Activated CD4-positive, alpha-beta T cell treated with anti-CD3 and anti-CD28 coated beads, Interleukin-2, amount 10 ng/mL, durations not matched to agents 24 days and 14 days (primary cell): ENCODE measurements at regions not wholly inside any gene's neighbourhood (a gene's known extent, or its start where the extent isn't known, plus 50 kb on each side); places are given as distances from the start of the nearest gene placed in this dataset.

Experiments
- DNase-seq: peaks from one replicate; pipeline ENCODE4 v3.0.0; 2022
- H3K27ac Mint-ChIP-seq: one replicate; pipeline ENCODE4 v1.8.0; 2022; ENCODE audit warnings: mild to moderate bottlenecking, mixed read lengths
- H3K27me3 Mint-ChIP-seq: one replicate; pipeline ENCODE4 v1.8.0; 2022; ENCODE audit warnings: mixed read lengths
- H3K36me3 Mint-ChIP-seq: one replicate; pipeline ENCODE4 v1.8.0; 2022; ENCODE audit warnings: low read depth, mild to moderate bottlenecking, mixed read lengths
- H3K4me1 Mint-ChIP-seq: one replicate; pipeline ENCODE4 v1.8.0; 2021; ENCODE audit warnings: mixed read lengths
- H3K4me3 Mint-ChIP-seq: one replicate; pipeline ENCODE4 v1.8.0; 2022; ENCODE audit warnings: mild to moderate bottlenecking, moderate library complexity, mixed read lengths
- H3K9me3 Mint-ChIP-seq: one replicate; pipeline ENCODE4 v1.8.0; 2021; ENCODE audit warnings: mixed read lengths
- intact Hi-C: fragments of 100-400 bp; cut with micrococcal nuclease; formaldehyde crosslinking; loops from one replicate; pipeline ENCODE4 v1.15.1; 2023

DNA sequence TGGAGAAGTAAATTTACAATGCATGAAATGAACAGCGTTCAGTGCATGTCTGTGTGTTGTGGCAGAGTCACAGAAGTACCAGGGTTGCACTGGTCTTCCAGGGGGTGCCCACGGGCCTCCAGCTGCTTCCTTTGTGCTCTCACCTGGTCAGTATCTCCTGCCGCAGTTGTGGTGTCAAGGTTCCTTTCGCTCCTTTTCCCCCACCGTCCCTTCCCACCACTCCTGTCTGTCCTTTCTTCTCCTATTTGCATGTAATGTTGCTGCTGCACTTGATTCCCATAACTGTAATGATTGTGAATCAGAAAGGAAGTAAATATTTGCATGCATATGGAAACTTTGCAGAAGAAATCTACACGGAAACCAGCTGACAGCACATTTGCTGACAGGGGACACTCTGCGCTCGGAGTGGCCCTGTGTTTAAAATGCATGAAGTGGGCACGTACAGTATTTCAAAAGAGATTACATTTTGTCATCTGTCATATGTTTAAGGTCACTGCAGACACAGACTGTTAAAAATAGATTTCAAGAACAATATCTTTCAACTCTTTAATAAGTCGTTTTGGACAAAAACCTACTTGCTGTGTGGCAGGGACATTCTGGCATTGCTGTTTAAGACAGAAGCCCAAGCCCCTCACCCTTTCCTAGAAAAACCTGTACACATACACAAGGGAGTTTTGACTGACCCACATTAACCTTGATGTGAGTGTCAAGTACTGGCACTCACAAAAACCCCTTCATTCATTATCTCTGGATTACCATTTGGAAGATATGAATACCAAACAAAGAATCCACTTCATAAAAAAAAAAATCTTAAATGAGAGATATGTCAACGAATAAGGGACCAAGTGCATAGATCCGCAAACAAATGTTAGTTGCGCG, 336.7 kb upstream of the KLF6 start:
- Mint-ChIP-seq H3K27me3 (peaks cover 2% of the 10 kb centered on the region), H3K4me1 (peaks cover 34% of the 10 kb centered on the region), H3K36me3 (peaks cover 17% of the 10 kb centered on the region), H3K27ac (peak overlapping the region; percentile 87), H3K9me3 (peaks cover 17% of the 10 kb centered on the region), H3K4me3 (peak overlapping the region; percentile 70)
- no peak for DNase-seq
- intact Hi-C loops = no loop called here

- H3K27ac Mint-ChIP-seq = peak overlapping the region; percentile 51
- intact Hi-C loops = no loop called here
- H3K27me3 Mint-ChIP-seq = peaks cover 2% of the 10 kb centered on the region
- peaks cover 23% of the 10 kb centered on the region for H3K4me1 Mint-ChIP-seq
- no peak for DNase-seq
- H3K36me3 Mint-ChIP-seq = peaks cover 15% of the 10 kb centered on the region
- H3K4me3 Mint-ChIP-seq = no peak overlapping the region
- peaks cover 17% of the 10 kb centered on the region for H3K9me3 Mint-ChIP-seq
Measured at GRCh38 chr10:4120096-4120853, 335.3 kb upstream of the KLF6 start.

DNA sequence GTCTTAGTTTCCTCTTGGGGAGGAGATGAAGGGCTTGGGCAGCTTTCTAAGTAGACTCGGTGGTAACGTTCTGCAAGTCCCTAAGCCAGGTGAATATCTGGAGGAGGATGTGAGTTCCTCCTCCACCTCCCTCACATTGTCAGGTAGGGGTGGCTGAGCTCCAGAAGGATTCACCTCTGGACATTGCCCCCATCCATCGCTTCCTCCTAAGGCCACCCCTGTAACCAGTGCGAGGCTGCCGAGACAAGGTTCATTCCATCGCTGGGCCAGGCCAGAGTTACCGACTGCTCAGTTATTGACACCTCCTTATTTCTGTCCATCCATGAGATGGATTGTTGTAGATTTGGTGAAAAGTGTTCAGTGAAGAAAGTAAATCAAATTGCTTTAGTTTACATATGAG, 334.1 kb upstream of the KLF6 start:
- Mint-ChIP-seq H3K27ac (no peak overlapping the region), H3K36me3 (peaks cover 8% of the 10 kb centered on the region), H3K4me3 (no peak overlapping the region), H3K4me1 (peaks cover 16% of the 10 kb centered on the region), H3K27me3 (peaks cover 2% of the 10 kb centered on the region), H3K9me3 (peaks cover 16% of the 10 kb centered on the region)
- no peak for DNase-seq
- intact Hi-C loops = no loop called here

DNA sequence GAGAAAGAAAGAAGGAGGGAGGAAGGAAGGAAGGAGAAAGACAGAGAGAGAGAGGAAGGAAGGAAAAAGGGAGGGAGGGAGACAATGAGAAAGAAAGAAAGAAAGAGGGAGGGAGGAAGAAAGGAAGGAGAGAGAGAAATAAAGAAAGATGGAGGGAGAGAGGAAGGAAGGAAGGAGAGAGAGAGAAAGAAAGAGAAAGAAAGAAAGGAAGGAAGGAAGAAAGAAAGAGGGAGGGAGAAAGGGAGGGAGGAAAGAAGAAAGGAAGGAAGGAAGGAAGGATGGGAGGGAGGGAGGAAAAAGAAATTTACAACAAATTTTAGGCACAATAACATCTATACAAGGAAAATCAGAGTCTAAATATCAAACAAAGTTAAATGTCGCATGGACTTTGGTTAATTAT, 332.6 kb upstream of the KLF6 start:
- Mint-ChIP-seq H3K27ac (no peak overlapping the region), H3K9me3 (peaks cover 16% of the 10 kb centered on the region), H3K4me3 (no peak overlapping the region), H3K27me3 (peaks cover 2% of the 10 kb centered on the region), H3K36me3 (peaks cover 8% of the 10 kb centered on the region), H3K4me1 (peaks cover 14% of the 10 kb centered on the region)
- intact Hi-C loops = no loop called here
- DNase-seq = no peak

GRCh38 chr10:4111643-4112042, 326.6 kb upstream of the KLF6 start:
- Mint-ChIP-seq H3K4me1 (peaks cover 3% of the 10 kb centered on the region), H3K9me3 (peaks cover 20% of the 10 kb centered on the region), H3K4me3 (no peak overlapping the region), H3K36me3 (peaks cover 5% of the 10 kb centered on the region), H3K27ac (no peak overlapping the region), H3K27me3 (no peaks in the 10 kb centered on the region)
- DNase-seq = no peak
- intact Hi-C loops = no loop called here

DNA sequence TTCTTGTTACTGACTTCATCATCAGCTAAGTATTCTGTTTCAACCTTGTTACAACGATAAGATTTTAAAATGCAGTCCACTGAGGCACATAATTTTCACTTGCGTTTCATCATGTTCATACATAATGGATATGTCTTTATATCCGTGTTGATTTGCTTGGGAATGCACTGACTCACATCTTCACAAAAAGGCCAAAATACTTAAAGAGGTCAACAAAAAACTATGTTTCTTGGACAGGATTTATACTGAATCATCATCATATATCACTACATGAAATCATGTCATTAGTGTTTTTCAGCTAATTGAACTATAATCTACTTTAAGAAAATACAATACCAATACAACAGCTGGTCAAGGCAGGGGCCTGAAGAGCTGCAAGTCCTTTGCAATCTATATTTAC, 324.5 kb upstream of the KLF6 start:
- Mint-ChIP-seq H3K4me3 (no peak overlapping the region), H3K36me3 (peaks cover 2% of the 10 kb centered on the region), H3K9me3 (peaks cover 15% of the 10 kb centered on the region), H3K4me1 (peaks cover 3% of the 10 kb centered on the region), H3K27ac (no peak overlapping the region), H3K27me3 (no peaks in the 10 kb centered on the region)
- no peak for DNase-seq
- intact Hi-C loops = no loop called here

DNA sequence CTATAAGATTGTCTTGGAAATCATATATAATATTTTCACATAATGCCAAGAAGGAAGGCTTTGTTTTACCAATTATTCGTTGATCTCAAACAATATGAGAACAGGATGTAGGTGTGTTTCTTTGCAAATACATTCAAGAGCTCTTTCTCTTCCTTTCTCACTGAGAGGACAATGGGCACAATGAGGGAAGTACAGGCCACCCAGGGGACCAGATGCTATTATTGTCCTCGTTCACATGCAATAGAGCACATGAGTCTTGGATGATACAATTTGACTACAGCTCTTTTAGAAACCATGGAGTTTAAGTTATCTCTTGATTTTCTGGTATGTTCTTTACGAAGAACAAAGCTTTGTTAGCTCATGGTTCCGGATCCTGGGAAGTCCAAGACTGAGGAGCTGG, 323.7 kb upstream of the KLF6 start:
- Mint-ChIP-seq H3K4me1 (peaks cover 4% of the 10 kb centered on the region), H3K4me3 (no peak overlapping the region), H3K36me3 (peaks cover 2% of the 10 kb centered on the region), H3K9me3 (peaks cover 21% of the 10 kb centered on the region), H3K27ac (no peak overlapping the region), H3K27me3 (no peaks in the 10 kb centered on the region)
- peak; percentile 21 for DNase-seq
- intact Hi-C loops = no loop called here

GRCh38 chr10:4107285-4107851, 322.4 kb upstream of the KLF6 start:
- peaks cover 6% of the 10 kb centered on the region for H3K4me1 Mint-ChIP-seq
- intact Hi-C loops = no loop called here

DNA sequence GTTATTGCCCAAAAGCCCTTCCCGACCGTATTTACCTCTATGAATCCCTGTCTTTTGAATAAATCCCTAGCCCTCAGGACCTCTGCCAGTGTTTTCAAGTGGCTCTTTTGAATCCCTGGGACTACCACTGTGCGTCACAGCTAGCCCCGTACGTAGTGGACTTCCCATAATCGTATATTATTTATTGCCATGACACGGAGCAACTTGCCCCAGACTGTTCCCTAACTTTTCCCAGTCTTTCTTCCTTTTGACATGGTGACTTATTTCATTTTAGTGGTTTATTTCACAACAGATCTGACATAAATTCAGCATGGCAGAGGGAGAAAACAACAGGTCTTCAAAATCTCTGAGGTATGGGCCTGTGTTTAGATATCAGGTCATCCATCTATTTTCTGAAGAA, 318.6 kb upstream of the KLF6 start:
- Mint-ChIP-seq H3K36me3 (peaks cover 2% of the 10 kb centered on the region), H3K4me3 (no peak overlapping the region), H3K27ac (no peak overlapping the region), H3K4me1 (peaks cover 12% of the 10 kb centered on the region), H3K9me3 (peaks cover 25% of the 10 kb centered on the region), H3K27me3 (no peaks in the 10 kb centered on the region)
- intact Hi-C loops = no loop called here
- peak; percentile 40 for DNase-seq

More at GRCh38 chr10:4107285-4107851, 322.4 kb upstream of the KLF6 start:
- no peak overlapping the region for H3K4me3 Mint-ChIP-seq
- H3K9me3 Mint-ChIP-seq = peaks cover 21% of the 10 kb centered on the region
- peak; percentile 47 for DNase-seq
- H3K27me3 Mint-ChIP-seq = no peaks in the 10 kb centered on the region
- H3K27ac Mint-ChIP-seq = no peak overlapping the region
- H3K36me3 Mint-ChIP-seq = peaks cover 2% of the 10 kb centered on the region

GRCh38 chr10:4102802-4103344, 317.9 kb upstream of the KLF6 start:
- H3K4me1 Mint-ChIP-seq = peaks cover 12% of the 10 kb centered on the region
- intact Hi-C loops = no loop called here
- DNase-seq = no peak
- H3K27me3 Mint-ChIP-seq = no peaks in the 10 kb centered on the region
- no peak overlapping the region for H3K4me3 Mint-ChIP-seq
- no peak overlapping the region for H3K27ac Mint-ChIP-seq
- H3K36me3 Mint-ChIP-seq = peaks cover 2% of the 10 kb centered on the region
- peaks cover 24% of the 10 kb centered on the region for H3K9me3 Mint-ChIP-seq

- no peak overlapping the region for H3K4me3 Mint-ChIP-seq
- no peak overlapping the region for H3K27ac Mint-ChIP-seq
- H3K4me1 Mint-ChIP-seq = peaks cover 9% of the 10 kb centered on the region
- no peaks in the 10 kb centered on the region for H3K36me3 Mint-ChIP-seq
- DNase-seq = peak; percentile 38
- no peaks in the 10 kb centered on the region for H3K27me3 Mint-ChIP-seq
- intact Hi-C loops = no loop called here
- peaks cover 16% of the 10 kb centered on the region for H3K9me3 Mint-ChIP-seq
Measured at GRCh38 chr10:4101918-4102654, 317.1 kb upstream of the KLF6 start.

DNA sequence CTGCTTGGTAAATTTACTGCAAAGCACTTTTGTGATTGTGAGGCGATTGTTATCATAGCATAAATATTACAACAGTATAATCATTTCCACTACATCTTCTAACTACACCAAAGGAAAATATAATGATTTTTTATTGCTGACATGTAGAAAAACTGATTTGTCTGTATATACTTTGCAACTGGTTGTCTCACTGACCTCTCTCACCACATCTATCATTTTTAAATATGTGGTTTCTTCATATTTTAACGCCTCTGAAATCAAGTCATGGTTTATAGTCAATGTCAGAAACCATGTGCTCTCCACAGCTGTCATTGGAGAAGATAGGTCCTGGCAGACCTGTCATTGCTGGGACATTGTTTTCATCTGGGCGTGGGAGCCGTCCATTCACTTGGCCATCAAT, 315.4 kb upstream of the KLF6 start:
- no peaks in the 10 kb centered on the region for H3K36me3 Mint-ChIP-seq

DNA sequence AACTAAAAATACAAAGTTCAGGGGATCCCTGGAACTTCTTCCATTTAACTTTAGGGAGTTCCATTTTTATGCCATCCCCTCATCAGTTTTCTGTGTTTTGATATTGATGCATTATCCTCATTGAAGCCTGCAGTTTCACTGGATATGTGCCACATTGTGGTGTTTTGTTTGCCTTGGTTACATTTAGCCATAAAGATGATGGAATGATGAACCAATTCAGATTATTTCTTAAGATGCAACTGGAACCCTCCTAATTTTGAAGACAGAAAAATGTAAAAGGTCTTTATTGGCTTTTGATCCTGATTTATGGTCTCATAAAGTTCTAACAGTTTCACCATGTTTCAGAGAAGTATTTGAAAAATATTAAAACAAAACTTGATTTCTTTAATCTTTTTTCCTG, 314.2 kb upstream of the KLF6 start:
- H3K4me3 Mint-ChIP-seq = no peak overlapping the region
- no peak for DNase-seq
- peaks cover 8% of the 10 kb centered on the region for H3K9me3 Mint-ChIP-seq
- H3K36me3 Mint-ChIP-seq = no peaks in the 10 kb centered on the region
- H3K4me1 Mint-ChIP-seq = peaks cover 7% of the 10 kb centered on the region
- intact Hi-C loops = no loop called here
- H3K27ac Mint-ChIP-seq = no peak overlapping the region
- H3K27me3 Mint-ChIP-seq = peaks cover 4% of the 10 kb centered on the region

More for the DNA sequence above, 315.4 kb upstream of the KLF6 start:
- Mint-ChIP-seq H3K27ac (no peak overlapping the region), H3K27me3 (peaks cover 4% of the 10 kb centered on the region), H3K9me3 (peaks cover 16% of the 10 kb centered on the region), H3K4me3 (no peak overlapping the region), H3K4me1 (peaks cover 9% of the 10 kb centered on the region)
- intact Hi-C loops = no loop called here
- peak; percentile 33 for DNase-seq
